ENCODE measurements at regions not wholly inside any gene's neighbourhood (a gene's known extent, or its start where the extent isn't known, plus 50 kb on each side); places are given as distances from the start of the nearest gene placed in this dataset.

GRCh38 chr12:87015352-87015751, 759.2 kb upstream of the MGAT4C start:
- TF ChIP-seq CTCF (IDR thresholded peaks at IDR 0.05), result no peak
- no peak for TF ChIP-seq POLR2A (IDR thresholded peaks at IDR 0.05)
